ENCODE measurements at regions not wholly inside any gene's neighbourhood (a gene's known extent, or its start where the extent isn't known, plus 50 kb on each side); places are given as distances from the start of the nearest gene placed in this dataset.

GRCh38 chr4:42271096-42271495 is 118.6 kb upstream of the BEND4 start:
- Histone ChIP-seq H3K9me3 (ENCODE audit: insufficient read depth, low read length) (peaks cover 10% of the 10 kb centered on the region; the same call in 1 of the 2 replicates), H3K27me3 (ENCODE audit: insufficient read depth, insufficient read length) (no peaks in the 10 kb centered on the region), H3K36me3 (ENCODE audit: insufficient read depth, insufficient read length, low read length) (no peaks in the 10 kb centered on the region), H3K4me3 (ENCODE audit: insufficient read length, low read depth) (no peak overlapping the region), H3K9ac (ENCODE audit: insufficient read length, low read depth) (no peak overlapping the region), H3K4me1 (ENCODE audit: insufficient read depth, insufficient read length) (no peaks in the 10 kb centered on the region)
- DNase-seq (ENCODE audit: low read depth, low spot score): no peak
- TF ChIP-seq YY1 (IDR thresholded peaks at IDR 0.05; ENCODE audit: insufficient read depth, insufficient read length) (no peak), SUZ12 (IDR thresholded peaks at IDR 0.05; ENCODE audit: extremely low read depth, insufficient read depth, insufficient read length) (no peak), ZNF274 (IDR thresholded peaks at IDR 0.05; ENCODE audit: low read depth, low read length) (no peak)

GRCh38 chr4:42277291-42277690 is 120.0 kb upstream of the SHISA3 start:
- Histone ChIP-seq H3K27me3 (ENCODE audit: insufficient read depth, insufficient read length) (no peaks in the 10 kb centered on the region), H3K9ac (ENCODE audit: insufficient read length, low read depth) (no peak overlapping the region), H3K4me3 (ENCODE audit: insufficient read length, low read depth) (no peak overlapping the region), H3K9me3 (ENCODE audit: insufficient read depth, low read length) (peaks cover 3% of the 10 kb centered on the region; the same call in 1 of the 2 replicates), H3K36me3 (ENCODE audit: insufficient read depth, insufficient read length, low read length) (no peaks in the 10 kb centered on the region), H3K4me1 (ENCODE audit: insufficient read depth, insufficient read length) (peaks cover 3% of the 10 kb centered on the region)
- TF ChIP-seq ZNF274 (IDR thresholded peaks at IDR 0.05; ENCODE audit: low read depth, low read length): no peak
- no peak for TF ChIP-seq YY1 (IDR thresholded peaks at IDR 0.05; ENCODE audit: insufficient read depth, insufficient read length)
- no peak for TF ChIP-seq SUZ12 (IDR thresholded peaks at IDR 0.05; ENCODE audit: extremely low read depth, insufficient read depth, insufficient read length)
- DNase-seq (ENCODE audit: low read depth, low spot score): no peak

DNA sequence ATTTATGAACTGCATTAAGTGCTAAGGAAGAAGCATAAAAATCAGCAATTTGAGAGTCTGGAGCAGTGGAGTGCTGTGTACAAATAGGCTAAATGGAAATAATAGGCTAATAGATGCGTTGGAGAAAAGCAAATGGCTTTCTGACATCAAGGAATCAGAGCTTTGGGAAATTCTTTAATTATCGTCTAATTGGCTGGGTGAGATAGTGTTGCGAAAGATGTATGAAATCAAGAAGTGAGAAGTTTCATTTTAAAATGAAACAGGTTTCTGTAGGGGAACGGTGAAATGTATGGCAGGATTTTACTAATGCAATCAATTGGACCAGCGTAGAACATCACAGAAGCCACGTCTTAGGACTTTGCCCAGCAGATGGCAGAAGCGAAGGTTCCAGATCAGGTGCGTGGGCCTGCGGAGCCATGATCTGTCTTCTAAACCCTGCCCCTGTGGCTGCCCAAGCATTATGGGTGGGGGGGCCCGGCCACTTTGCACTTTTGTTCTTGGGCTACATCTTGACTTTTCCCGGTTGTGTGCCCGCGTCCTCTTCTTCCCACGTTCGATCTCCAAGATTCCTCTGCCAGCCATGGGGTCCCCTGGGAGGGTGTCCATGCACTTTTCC is 118.5 kb upstream of the SHISA3 start:
- H3K4me3 ChIP-seq (ENCODE audit: insufficient read length, low read depth): no peak overlapping the region
- no peaks in the 10 kb centered on the region for H3K36me3 ChIP-seq (ENCODE audit: insufficient read depth, insufficient read length, low read length)
- no peaks in the 10 kb centered on the region; the same call in 1 of the 2 replicates for H3K9me3 ChIP-seq (ENCODE audit: insufficient read depth, low read length)
- TF ChIP-seq ZNF274 (IDR thresholded peaks at IDR 0.05; ENCODE audit: low read depth, low read length) (no peak), YY1 (IDR thresholded peaks at IDR 0.05; ENCODE audit: insufficient read depth, insufficient read length) (no peak), SUZ12 (IDR thresholded peaks at IDR 0.05; ENCODE audit: extremely low read depth, insufficient read depth, insufficient read length) (no peak)
- H3K9ac ChIP-seq (ENCODE audit: insufficient read length, low read depth): no peak overlapping the region
- H3K27me3 ChIP-seq (ENCODE audit: insufficient read depth, insufficient read length): no peaks in the 10 kb centered on the region
- DNase-seq (ENCODE audit: low read depth, low spot score): no peak
- H3K4me1 ChIP-seq (ENCODE audit: insufficient read depth, insufficient read length): peaks cover 3% of the 10 kb centered on the region

DNA sequence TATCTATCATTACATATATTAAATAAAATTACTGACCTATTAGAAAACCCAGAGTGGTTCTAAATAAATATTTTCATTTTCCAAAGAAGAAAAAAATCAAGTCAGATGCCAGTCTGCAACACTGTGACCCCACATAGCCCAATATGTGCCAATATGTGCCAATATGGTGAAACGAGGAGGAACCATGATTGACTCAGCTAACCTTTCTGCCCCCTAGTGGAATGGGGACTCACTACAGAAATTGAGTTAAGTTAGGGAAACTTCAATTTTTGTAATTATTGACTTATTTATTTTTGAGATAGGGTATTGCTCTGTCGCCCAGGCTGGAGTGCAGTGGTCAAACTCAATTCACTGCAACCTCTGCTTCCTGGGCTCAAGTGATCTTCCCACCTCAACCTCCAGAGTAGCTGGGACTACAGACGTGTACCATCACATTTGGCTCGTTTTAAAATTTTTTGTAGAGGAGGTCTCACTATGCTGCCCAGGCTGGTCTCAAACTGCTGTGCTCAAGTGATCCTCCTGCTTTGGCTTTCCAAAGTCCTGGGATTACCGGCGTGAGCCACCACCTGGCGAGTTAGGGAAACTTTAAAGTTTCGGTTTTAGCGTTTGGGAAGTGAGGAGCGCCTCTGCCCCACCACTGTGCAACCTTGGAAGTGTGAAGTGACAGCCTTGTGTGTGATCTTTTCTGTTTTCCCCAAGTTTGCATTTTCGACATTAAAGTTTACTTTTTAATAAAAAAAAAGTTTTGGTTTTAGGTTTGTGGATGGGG is 116.8 kb upstream of the SHISA3 start:
- H3K9ac ChIP-seq (ENCODE audit: insufficient read length, low read depth): no peak overlapping the region
- TF ChIP-seq YY1 (IDR thresholded peaks at IDR 0.05; ENCODE audit: insufficient read depth, insufficient read length) (no peak), ZNF274 (IDR thresholded peaks at IDR 0.05; ENCODE audit: low read depth, low read length) (no peak), SUZ12 (IDR thresholded peaks at IDR 0.05; ENCODE audit: extremely low read depth, insufficient read depth, insufficient read length) (no peak)

GRCh38 chr4:42281324-42282020 is 115.8 kb upstream of the SHISA3 start:
- H3K4me1 ChIP-seq (ENCODE audit: insufficient read depth, insufficient read length): peaks cover 3% of the 10 kb centered on the region
- no peaks in the 10 kb centered on the region for H3K36me3 ChIP-seq (ENCODE audit: insufficient read depth, insufficient read length, low read length)
- no peak for TF ChIP-seq YY1 (IDR thresholded peaks at IDR 0.05; ENCODE audit: insufficient read depth, insufficient read length)
- TF ChIP-seq SUZ12 (IDR thresholded peaks at IDR 0.05; ENCODE audit: extremely low read depth, insufficient read depth, insufficient read length): no peak
- no peak overlapping the region for H3K4me3 ChIP-seq (ENCODE audit: insufficient read length, low read depth)
- H3K27me3 ChIP-seq (ENCODE audit: insufficient read depth, insufficient read length): no peaks in the 10 kb centered on the region
- no peak overlapping the region for H3K9ac ChIP-seq (ENCODE audit: insufficient read length, low read depth)
- H3K9me3 ChIP-seq (ENCODE audit: insufficient read depth, low read length): no peaks in the 10 kb centered on the region
- no peak for DNase-seq (ENCODE audit: low read depth, low spot score)

More for the DNA sequence above, 116.8 kb upstream of the SHISA3 start:
- peaks cover 3% of the 10 kb centered on the region for H3K4me1 ChIP-seq (ENCODE audit: insufficient read depth, insufficient read length)
- no peak for DNase-seq (ENCODE audit: low read depth, low spot score)
- no peaks in the 10 kb centered on the region for H3K27me3 ChIP-seq (ENCODE audit: insufficient read depth, insufficient read length)
- no peaks in the 10 kb centered on the region for H3K9me3 ChIP-seq (ENCODE audit: insufficient read depth, low read length)
- no peak overlapping the region for H3K4me3 ChIP-seq (ENCODE audit: insufficient read length, low read depth)
- no peaks in the 10 kb centered on the region for H3K36me3 ChIP-seq (ENCODE audit: insufficient read depth, insufficient read length, low read length)

DNA sequence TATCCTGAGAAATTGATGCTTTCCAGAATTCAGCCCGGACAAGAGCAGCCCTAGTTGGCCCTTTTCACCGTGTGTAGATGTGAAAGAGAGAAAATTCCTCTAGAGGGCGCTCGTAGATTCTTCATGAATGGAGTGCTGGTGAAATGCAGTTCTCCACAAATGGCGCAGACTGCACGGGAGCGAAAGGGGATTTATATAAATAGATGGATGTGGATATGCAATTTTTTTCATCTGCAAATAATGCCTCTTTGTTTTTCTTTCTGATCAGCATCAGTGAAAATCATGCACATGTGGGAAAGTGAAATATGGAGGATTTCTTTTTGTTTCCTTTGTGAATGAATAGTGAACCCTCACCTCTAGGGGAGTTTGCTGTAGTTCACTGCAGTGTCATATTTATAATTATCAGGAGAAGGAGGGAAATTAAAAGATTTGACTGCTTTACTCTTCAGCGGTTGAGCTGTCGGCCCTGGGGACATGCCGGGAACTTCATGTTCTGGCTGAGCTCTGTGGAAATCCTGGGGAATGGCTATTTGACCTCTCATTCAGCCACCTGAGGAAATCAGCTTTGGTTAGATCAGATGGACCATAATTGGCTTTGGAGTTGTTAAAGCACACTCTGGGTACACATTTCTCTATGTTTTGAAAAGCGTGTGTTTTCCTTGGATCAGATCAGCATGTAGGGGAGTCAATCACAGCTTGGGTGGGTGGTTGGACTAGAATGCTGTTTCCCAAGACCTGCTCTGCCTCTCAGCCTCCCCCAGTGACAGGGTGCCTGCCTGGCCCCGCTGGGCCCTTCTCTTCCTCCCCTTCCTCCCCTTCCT is 115.0 kb upstream of the SHISA3 start:
- Histone ChIP-seq H3K4me1 (ENCODE audit: insufficient read depth, insufficient read length) (peaks cover 3% of the 10 kb centered on the region), H3K9me3 (ENCODE audit: insufficient read depth, low read length) (no peaks in the 10 kb centered on the region), H3K4me3 (ENCODE audit: insufficient read length, low read depth) (no peak overlapping the region), H3K27me3 (ENCODE audit: insufficient read depth, insufficient read length) (no peaks in the 10 kb centered on the region), H3K9ac (ENCODE audit: insufficient read length, low read depth) (no peak overlapping the region), H3K36me3 (ENCODE audit: insufficient read depth, insufficient read length, low read length) (no peaks in the 10 kb centered on the region)
- TF ChIP-seq SUZ12 (IDR thresholded peaks at IDR 0.05; ENCODE audit: extremely low read depth, insufficient read depth, insufficient read length): no peak
- TF ChIP-seq YY1 (IDR thresholded peaks at IDR 0.05; ENCODE audit: insufficient read depth, insufficient read length): no peak
- peak; percentile 79 for DNase-seq (ENCODE audit: low read depth, low spot score)

Data from NT2/D1 (cell line).